H1 (cell line): ENCODE measurements at regions not wholly inside any gene's neighbourhood (a gene's known extent, or its start where the extent isn't known, plus 50 kb on each side); places are given as distances from the start of the nearest gene placed in this dataset.
A peak's percentile ranks its signal among the peaks of the same experiment; 100 is the strongest.

Source experiments
- BACH1 ChIP-seq: IDR thresholded peaks from 2 replicates; pipeline ENCODE4 v1.6.1; 2012; ENCODE audit warnings: low read length, improper control_type of control experiment
- BCL11A ChIP-seq, 2 experiments: IDR thresholded peaks; one replicate each; pipeline ENCODE4 v1.6.1; 2011; ENCODE audit warnings: low read depth in 2 of 2, low read length in 2 of 2, mild to moderate bottlenecking in 2 of 2
- CBX5 ChIP-seq: fragments of 300-800, 300-1000 bp; sonication (generic); IDR thresholded peaks from 2 replicates; pipeline ENCODE4 v1.7.1; 2016; ENCODE audit warnings: antibody characterized with exemption, low read length, low read depth
- E2F6 ChIP-seq: IDR thresholded peaks from 2 replicates; pipeline ENCODE4 v1.6.1; 2012; ENCODE audit warnings: inconsistent platforms
- FOSL1 ChIP-seq: IDR thresholded peaks from 2 replicates; pipeline ENCODE4 v1.6.1; 2011; ENCODE audit warnings: mild to moderate bottlenecking, low read depth, low read length, moderate library complexity; ENCODE audit not compliant: insufficient read depth
- TAF1 ChIP-seq: IDR thresholded peaks from 2 replicates; pipeline ENCODE4 v1.6.1; 2011; ENCODE audit warnings: mild to moderate bottlenecking, low read depth, low read length

DNA sequence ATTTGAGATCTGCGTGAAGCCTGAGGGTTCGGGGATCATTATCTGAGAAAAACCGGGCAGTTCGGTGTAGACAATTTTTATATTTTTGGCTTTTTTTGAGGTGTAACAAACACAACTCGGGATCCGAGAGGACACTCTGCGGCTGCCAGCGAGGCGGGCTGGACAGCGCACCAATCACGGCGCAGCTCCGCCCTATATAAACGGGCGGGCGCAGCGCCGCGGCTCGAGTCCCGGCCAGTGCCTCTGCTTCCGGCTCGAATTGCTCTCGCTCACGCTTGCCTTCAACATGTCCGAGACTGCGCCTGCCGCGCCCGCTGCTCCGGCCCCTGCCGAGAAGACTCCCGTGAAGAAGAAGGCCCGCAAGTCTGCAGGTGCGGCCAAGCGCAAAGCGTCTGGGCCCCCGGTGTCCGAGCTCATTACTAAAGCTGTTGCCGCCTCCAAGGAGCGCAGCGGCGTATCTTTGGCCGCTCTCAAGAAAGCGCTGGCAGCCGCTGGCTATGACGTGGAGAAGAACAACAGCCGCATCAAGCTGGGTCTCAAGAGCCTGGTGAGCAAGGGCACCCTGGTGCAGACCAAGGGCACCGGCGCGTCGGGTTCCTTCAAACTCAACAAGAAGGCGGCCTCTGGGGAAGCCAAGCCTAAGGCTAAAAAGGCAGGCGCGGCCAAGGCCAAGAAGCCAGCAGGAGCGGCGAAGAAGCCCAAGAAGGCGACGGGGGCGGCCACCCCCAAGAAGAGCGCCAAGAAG, 69.0 kb downstream of the HFE start (continued):
- 0 out of 2 replicates have a peak, but pooled peaks have one; percentile 27 for TF ChIP-seq E2F6
- peak; percentile 99 for TF ChIP-seq TAF1
- TF ChIP-seq CBX5, result no peak
- TF ChIP-seq FOSL1, result no peak
- TF ChIP-seq BACH1, result no peak
- no peak for TF ChIP-seq BCL11A (IDR thresholded peaks at IDR 0.05; ENCODE audit: low read depth in 2 of 2, low read length in 2 of 2)
- TF ChIP-seq, all 59 proteins: peak for 23
